HG03159 (cell line): ENCODE measurements at regions not wholly inside any gene's neighbourhood (a gene's known extent, or its start where the extent isn't known, plus 50 kb on each side); places are given as distances from the start of the nearest gene placed in this dataset.
"Not testable (repeated sequence)": the region's sequence is repeated elsewhere in the genome, so short reads cannot be mapped to it uniquely, and the experiment has no call there.

Experiments
- ATAC-seq: cut with Tn5 transposase; IDR thresholded peaks from one replicate; pipeline ENCODE4 v1.9.1; 2021; ENCODE audit warnings: mild to moderate bottlenecking, moderate library complexity; ENCODE audit not compliant: unreplicated experiment

GRCh38 chr4:81617545-81617944 lies 145.8 kb upstream of the RASGEF1B start:
- ATAC-seq = no peak

GRCh38 chr4:81611221-81611620 lies 139.5 kb upstream of the RASGEF1B start:
- ATAC-seq = no peak

- ATAC-seq = no peak
Observed at GRCh38 chr4:81609844-81610243, 138.1 kb upstream of the RASGEF1B start.

GRCh38 chr4:81607950-81608349 lies 136.2 kb upstream of the RASGEF1B start:
- no peak for ATAC-seq

- no peak for ATAC-seq
Observed at GRCh38 chr4:81606801-81607501, 135.2 kb upstream of the RASGEF1B start.

GRCh38 chr4:81606166-81606565 lies 134.5 kb upstream of the RASGEF1B start:
- no peak for ATAC-seq

- no peak for ATAC-seq
Observed at GRCh38 chr4:81605271-81605670, 133.6 kb upstream of the RASGEF1B start.

GRCh38 chr4:81604683-81605218 lies 133.0 kb upstream of the RASGEF1B start:
- no peak for ATAC-seq

GRCh38 chr4:81602854-81603253 lies 131.1 kb upstream of the RASGEF1B start:
- ATAC-seq = no peak

GRCh38 chr4:81601358-81601694 lies 129.6 kb upstream of the RASGEF1B start:
- no peak for ATAC-seq

- ATAC-seq = no peak
Observed at GRCh38 chr4:81600520-81601357, 129.0 kb upstream of the RASGEF1B start.

- no peak for ATAC-seq
Observed at GRCh38 chr4:81599742-81600380, 128.2 kb upstream of the RASGEF1B start.

- ATAC-seq = no peak
Observed at GRCh38 chr4:81595798-81596610, 124.3 kb upstream of the RASGEF1B start.

- no peak for ATAC-seq
Observed at GRCh38 chr4:81595287-81595686, 123.6 kb upstream of the RASGEF1B start.

GRCh38 chr4:81594490-81595159 lies 122.9 kb upstream of the RASGEF1B start:
- ATAC-seq = no peak

- ATAC-seq = no peak
Observed at GRCh38 chr4:81592701-81593100, 121.0 kb upstream of the RASGEF1B start.

- no peak for ATAC-seq
Observed at GRCh38 chr4:81590596-81590995, 118.9 kb upstream of the RASGEF1B start.

GRCh38 chr4:81589262-81589661 lies 117.6 kb upstream of the RASGEF1B start:
- ATAC-seq = no peak

- no peak for ATAC-seq
Observed at GRCh38 chr4:81586706-81587105, 115.0 kb upstream of the RASGEF1B start.

- not testable (repeated sequence) for ATAC-seq
Observed at GRCh38 chr4:81580994-81581374, 109.3 kb upstream of the RASGEF1B start.
